Esophagus muscularis mucosa (tissue), 3 donors: ENCODE measurements at regions not wholly inside any gene's neighbourhood (a gene's known extent, or its start where the extent isn't known, plus 50 kb on each side); places are given as distances from the start of the nearest gene placed in this dataset.

ENCODE experiments used
- POLR2A ChIP-seq: fragments of 450-650 bp; IDR thresholded peaks from one replicate; pipeline ENCODE4 v1.6.1; 2017; ENCODE audit warnings: antibody characterized with exemption, moderate library complexity, mild to moderate bottlenecking, low read depth
- POLR2AphosphoS5 ChIP-seq, 2 donors: sonication (generic); formaldehyde crosslinking; IDR thresholded peaks; one replicate each; pipeline ENCODE4 v1.6.1; 2017; ENCODE audit warnings: antibody characterized with exemption in 2 of 2
- TF ChIP-seq, protein P1 (sequence below), 3 experiments: fragments of 200-600 bp in 2 of 3; fragments of 450-650 bp in 1 of 3; sonication (generic) in 2 of 3; IDR thresholded peaks; one replicate each; pipeline ENCODE4 v1.5.1; 2017 to 2019; ENCODE audit warnings: antibody characterized with exemption in 3 of 3, mild to moderate bottlenecking in 2 of 3, moderate library complexity in 1 of 3

DNA sequence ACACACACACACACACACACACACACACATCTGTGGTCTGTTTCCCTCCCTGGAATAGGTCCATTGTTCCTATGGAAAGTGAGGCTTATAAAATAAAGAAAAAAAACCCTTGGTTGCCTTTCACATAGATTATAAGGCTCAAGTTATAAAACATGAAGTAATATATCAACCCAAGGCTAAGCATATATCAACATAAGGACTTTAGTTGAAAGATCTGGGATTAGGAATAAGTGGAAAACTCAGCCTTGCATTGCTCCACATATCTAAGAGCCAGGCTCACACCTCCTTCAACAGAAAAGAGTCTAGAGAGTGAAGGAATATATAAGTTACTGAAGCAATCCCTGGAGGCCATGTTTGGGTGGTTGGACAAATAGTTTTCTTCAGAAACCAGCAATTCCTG lies 235.0 kb downstream of the SUCLG1 start:
- TF ChIP-seq, protein P1, sequence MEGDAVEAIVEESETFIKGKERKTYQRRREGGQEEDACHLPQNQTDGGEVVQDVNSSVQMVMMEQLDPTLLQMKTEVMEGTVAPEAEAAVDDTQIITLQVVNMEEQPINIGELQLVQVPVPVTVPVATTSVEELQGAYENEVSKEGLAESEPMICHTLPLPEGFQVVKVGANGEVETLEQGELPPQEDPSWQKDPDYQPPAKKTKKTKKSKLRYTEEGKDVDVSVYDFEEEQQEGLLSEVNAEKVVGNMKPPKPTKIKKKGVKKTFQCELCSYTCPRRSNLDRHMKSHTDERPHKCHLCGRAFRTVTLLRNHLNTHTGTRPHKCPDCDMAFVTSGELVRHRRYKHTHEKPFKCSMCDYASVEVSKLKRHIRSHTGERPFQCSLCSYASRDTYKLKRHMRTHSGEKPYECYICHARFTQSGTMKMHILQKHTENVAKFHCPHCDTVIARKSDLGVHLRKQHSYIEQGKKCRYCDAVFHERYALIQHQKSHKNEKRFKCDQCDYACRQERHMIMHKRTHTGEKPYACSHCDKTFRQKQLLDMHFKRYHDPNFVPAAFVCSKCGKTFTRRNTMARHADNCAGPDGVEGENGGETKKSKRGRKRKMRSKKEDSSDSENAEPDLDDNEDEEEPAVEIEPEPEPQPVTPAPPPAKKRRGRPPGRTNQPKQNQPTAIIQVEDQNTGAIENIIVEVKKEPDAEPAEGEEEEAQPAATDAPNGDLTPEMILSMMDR (IDR thresholded peaks at IDR 0.05): no peak
- TF ChIP-seq POLR2AphosphoS5 (IDR thresholded peaks at IDR 0.05): no peak
- no peak for TF ChIP-seq POLR2A
